Choroid plexus epithelial cell (primary cell): ENCODE measurements at regions not wholly inside any gene's neighbourhood (a gene's known extent, or its start where the extent isn't known, plus 50 kb on each side); places are given as distances from the start of the nearest gene placed in this dataset.

ENCODE experiments used
- DNase-seq: peaks from one replicate; pipeline ENCODE4 v3.0.0-alpha.2; 2010; ENCODE audit warnings: low read depth
- H3K4me3 ChIP-seq: 2 replicates; pipeline ENCODE4 v1.5.1; 2011; ENCODE audit warnings: low read depth, mild to moderate bottlenecking, control low read depth, low read length, moderate library complexity
- TF ChIP-seq, protein P1 (sequence below): conservative IDR thresholded peaks from 2 replicates; pipeline ENCODE4 v1.5.1; 2011; ENCODE audit warnings: low read depth, mild to moderate bottlenecking, control low read depth, inconsistent platforms, low read length, moderate library complexity

GRCh38 chr13:47168066-47168465, 271.2 kb upstream of the HTR2A start:
- DNase-seq: peak; percentile 83
- H3K4me3 ChIP-seq: peak overlapping the region; percentile 17
- TF ChIP-seq, protein P1, sequence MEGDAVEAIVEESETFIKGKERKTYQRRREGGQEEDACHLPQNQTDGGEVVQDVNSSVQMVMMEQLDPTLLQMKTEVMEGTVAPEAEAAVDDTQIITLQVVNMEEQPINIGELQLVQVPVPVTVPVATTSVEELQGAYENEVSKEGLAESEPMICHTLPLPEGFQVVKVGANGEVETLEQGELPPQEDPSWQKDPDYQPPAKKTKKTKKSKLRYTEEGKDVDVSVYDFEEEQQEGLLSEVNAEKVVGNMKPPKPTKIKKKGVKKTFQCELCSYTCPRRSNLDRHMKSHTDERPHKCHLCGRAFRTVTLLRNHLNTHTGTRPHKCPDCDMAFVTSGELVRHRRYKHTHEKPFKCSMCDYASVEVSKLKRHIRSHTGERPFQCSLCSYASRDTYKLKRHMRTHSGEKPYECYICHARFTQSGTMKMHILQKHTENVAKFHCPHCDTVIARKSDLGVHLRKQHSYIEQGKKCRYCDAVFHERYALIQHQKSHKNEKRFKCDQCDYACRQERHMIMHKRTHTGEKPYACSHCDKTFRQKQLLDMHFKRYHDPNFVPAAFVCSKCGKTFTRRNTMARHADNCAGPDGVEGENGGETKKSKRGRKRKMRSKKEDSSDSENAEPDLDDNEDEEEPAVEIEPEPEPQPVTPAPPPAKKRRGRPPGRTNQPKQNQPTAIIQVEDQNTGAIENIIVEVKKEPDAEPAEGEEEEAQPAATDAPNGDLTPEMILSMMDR: no peak

DNA sequence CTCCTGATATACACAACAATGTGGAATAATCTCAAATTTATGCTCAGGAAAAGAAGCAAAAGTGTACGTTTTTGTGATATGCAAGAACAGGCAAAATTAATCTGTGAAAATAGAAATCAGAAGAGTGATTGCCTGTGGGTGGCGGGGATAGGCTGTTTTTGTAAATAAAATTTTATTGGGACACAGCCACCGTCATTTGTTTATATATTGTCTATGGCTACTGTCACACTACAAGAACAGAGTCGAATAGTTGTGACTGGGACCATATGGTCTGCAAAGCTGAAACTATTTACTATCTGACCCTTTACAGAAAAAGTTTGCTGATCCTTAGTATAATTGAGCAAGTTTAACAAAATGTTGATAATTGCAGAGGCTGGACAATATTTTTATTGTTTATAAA, 269.5 kb upstream of the HTR2A start:
- H3K4me3 ChIP-seq: no peak overlapping the region
- TF ChIP-seq, protein P1: no peak
- no peak for DNase-seq

GRCh38 chr13:47159853-47160550, 263.1 kb upstream of the HTR2A start:
- TF ChIP-seq, protein P1: no peak

GRCh38 chr13:47158593-47158992, 261.7 kb upstream of the HTR2A start:
- DNase-seq: peak; percentile 28
- no peak overlapping the region for H3K4me3 ChIP-seq
- TF ChIP-seq, protein P1: no peak

More at GRCh38 chr13:47159853-47160550, 263.1 kb upstream of the HTR2A start:
- DNase-seq: peak; percentile 74
- H3K4me3 ChIP-seq: no peak overlapping the region

DNA sequence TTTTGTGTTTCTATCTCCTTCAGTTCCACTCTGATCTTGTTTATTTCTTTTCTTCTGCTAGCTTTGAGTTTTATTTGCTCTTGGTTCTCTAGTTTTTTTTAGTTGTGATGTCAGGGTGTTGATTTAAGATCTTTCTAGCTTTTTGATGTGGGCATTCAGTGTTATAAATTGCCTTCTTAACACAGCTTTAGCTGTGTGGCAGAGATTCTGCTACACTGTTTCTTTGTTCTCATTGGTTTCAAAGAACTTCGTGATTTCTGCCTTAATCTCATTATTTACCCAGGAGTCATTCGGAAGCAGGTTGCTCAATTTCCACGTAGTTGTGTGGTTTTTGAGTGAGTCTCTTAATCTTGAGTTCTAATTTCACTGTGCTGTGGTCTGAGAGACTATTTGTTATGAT, 251.7 kb upstream of the HTR2A start:
- TF ChIP-seq, protein P1: no peak

DNA sequence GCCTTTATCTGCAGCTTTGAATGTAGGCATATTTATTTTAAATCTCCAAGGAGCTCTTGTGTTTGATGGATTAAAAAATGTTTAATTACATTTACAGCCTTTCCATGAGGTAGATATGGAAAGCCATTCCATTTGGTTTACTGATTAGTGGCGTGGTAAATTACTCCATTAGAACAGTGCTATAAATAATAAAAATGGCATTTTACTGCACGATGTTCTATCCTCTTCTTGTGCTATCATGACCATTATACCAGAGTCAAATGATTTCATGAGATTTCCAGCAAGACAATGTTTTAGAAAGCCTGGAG, 250.9 kb upstream of the HTR2A start:
- no peak for DNase-seq
- TF ChIP-seq, protein P1: no peak
- H3K4me3 ChIP-seq: no peak overlapping the region

More for the DNA sequence above, 251.7 kb upstream of the HTR2A start:
- no peak for DNase-seq
- H3K4me3 ChIP-seq: no peak overlapping the region
